ENCODE measurements at regions not wholly inside any gene's neighbourhood (a gene's known extent, or its start where the extent isn't known, plus 50 kb on each side); places are given as distances from the start of the nearest gene placed in this dataset.
"Not testable (repeated sequence)": the region's sequence is repeated elsewhere in the genome, so short reads cannot be mapped to it uniquely, and the experiment has no call there.

DNA sequence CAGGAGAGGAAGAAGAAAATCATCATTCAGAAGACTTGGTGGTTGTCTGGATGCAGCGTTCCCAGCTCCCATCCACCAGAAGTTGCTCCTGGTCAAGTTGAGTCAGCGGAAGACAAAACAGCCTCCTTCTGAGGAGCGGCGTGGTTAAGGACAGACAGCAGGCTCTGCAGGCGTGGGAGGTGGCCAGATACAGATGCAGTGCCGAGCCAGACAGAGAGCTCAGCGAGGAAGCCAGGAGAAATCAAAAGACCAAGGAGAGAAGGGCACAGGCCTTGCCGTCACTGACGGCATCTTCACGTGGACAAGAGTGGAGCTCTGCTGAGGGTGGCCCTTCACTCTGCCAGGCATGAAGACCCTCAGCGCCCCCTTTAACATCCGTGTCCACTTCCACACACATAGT, 158.5 kb downstream of the THBS2 start:
- no peak for DNase-seq (ENCODE audit: extremely low spot score)
- ChIA-PET POLR2A (no interaction called here), CTCF (no interaction called here)
- TF ChIP-seq FOXA1 (IDR thresholded peaks at IDR 0.05) (no peak), FOXM1 (IDR thresholded peaks at IDR 0.05; ENCODE audit: borderline replicate concordance) (no peak), HDGF (IDR thresholded peaks at IDR 0.05; ENCODE audit: borderline replicate concordance) (no peak), L3MBTL2 (conservative IDR thresholded peaks at IDR 0.05) (no peak), BHLHE40 (IDR thresholded peaks at IDR 0.05; ENCODE audit: borderline replicate concordance) (no peak), SUZ12 (IDR thresholded peaks at IDR 0.05) (no peak), TARDBP (IDR thresholded peaks at IDR 0.05) (no peak), CTBP1 (IDR thresholded peaks at IDR 0.05; ENCODE audit: borderline replicate concordance) (no peak), ELF4 (IDR thresholded peaks at IDR 0.05) (no peak), FOXK2 (IDR thresholded peaks at IDR 0.05) (no peak), SP1 (IDR thresholded peaks at IDR 0.05) (no peak), NFRKB (IDR thresholded peaks at IDR 0.05) (no peak)
- TF ChIP-seq, protein P1, sequence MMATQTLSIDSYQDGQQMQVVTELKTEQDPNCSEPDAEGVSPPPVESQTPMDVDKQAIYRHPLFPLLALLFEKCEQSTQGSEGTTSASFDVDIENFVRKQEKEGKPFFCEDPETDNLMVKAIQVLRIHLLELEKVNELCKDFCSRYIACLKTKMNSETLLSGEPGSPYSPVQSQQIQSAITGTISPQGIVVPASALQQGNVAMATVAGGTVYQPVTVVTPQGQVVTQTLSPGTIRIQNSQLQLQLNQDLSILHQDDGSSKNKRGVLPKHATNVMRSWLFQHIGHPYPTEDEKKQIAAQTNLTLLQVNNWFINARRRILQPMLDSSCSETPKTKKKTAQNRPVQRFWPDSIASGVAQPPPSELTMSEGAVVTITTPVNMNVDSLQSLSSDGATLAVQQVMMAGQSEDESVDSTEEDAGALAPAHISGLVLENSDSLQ (IDR thresholded peaks at IDR 0.05) = no peak

DNA sequence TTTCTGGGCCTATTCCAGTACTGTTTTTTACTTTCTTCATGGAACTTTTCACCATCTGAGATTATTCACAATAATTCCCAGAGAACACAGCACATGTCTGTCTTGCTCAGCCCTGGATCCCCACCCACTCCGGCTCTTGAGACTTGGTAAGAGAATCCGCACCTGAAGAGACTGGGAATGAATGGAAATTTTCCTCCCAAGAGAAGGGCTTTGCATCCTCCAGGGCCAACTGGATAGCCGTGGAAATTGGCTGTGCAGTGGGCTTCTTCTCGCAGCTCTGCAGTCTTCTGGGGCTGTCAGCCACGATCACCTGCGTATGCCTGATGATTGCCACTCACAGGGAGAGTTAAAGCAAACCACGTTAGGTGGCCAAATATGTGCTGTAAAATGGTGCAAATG, 159.1 kb downstream of the THBS2 start:
- ChIA-PET POLR2A (no interaction called here), CTCF (no interaction called here)
- TF ChIP-seq TARDBP (IDR thresholded peaks at IDR 0.05) = no peak
- no peak for DNase-seq (ENCODE audit: extremely low spot score)

DNA sequence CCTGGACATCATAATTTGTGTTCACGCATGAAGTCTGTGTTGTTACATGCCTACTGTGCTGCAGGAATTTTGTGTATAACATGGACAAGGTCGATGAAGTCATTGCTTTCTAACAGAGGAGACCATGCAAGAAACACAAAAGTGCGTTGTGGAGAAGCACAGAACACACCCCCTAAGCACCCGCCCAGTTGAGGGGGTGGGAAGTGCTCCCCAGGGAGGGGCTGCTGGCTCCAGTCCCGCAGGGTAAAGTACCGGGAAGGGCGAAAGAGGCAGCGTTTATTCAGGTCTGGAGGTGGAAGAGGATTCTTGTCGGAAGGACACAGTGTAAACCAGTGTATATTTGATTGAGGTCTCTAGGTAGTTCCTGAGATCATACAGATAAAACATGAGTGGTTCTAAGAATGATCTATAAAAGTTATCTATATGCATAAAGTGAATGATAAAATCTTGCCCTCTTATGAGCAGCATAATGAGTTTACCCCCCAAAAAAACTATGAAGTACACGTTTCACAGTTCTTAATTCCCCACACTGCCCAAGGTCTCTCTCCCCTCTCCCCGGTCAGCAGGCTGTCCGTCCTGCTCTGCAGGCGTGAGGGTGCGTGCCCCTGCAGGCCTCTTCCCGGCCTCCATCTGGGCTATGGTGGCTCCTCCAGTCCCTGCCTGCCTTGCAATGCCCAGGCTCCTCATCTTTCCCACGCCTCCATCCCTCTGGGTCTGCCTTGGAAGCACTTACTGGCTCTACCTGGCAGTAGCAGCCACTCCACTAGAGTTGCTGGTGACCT, 159.7 kb downstream of the THBS2 start:
- DNase-seq (ENCODE audit: extremely low spot score) = no peak
- ChIA-PET CTCF (no interaction called here), POLR2A (no interaction called here)
- no peak for TF ChIP-seq ZNF384 (IDR thresholded peaks at IDR 0.05)
- no peak for TF ChIP-seq BHLHE40 (IDR thresholded peaks at IDR 0.05; ENCODE audit: borderline replicate concordance)
- no peak for TF ChIP-seq ELF4 (IDR thresholded peaks at IDR 0.05)
- TF ChIP-seq SP1 (IDR thresholded peaks at IDR 0.05) = no peak
- TF ChIP-seq, protein P1 (IDR thresholded peaks at IDR 0.05) = no peak
- no peak for TF ChIP-seq LEF1 (IDR thresholded peaks at IDR 0.05; ENCODE audit: borderline replicate concordance)
- no peak for TF ChIP-seq NFRKB (IDR thresholded peaks at IDR 0.05)
- TF ChIP-seq FOXM1 (IDR thresholded peaks at IDR 0.05; ENCODE audit: borderline replicate concordance) = no peak
- no peak for TF ChIP-seq TARDBP (IDR thresholded peaks at IDR 0.05)
- no peak for TF ChIP-seq ARNT (IDR thresholded peaks at IDR 0.05)
- no peak for TF ChIP-seq FOXK2 (IDR thresholded peaks at IDR 0.05)
- no peak for TF ChIP-seq L3MBTL2 (conservative IDR thresholded peaks at IDR 0.05)
- TF ChIP-seq HDGF (IDR thresholded peaks at IDR 0.05; ENCODE audit: borderline replicate concordance) = no peak
- no peak for TF ChIP-seq CTBP1 (IDR thresholded peaks at IDR 0.05; ENCODE audit: borderline replicate concordance)
- TF ChIP-seq FOXA1 (IDR thresholded peaks at IDR 0.05) = no peak
- no peak for TF ChIP-seq SUZ12 (IDR thresholded peaks at IDR 0.05)

DNA sequence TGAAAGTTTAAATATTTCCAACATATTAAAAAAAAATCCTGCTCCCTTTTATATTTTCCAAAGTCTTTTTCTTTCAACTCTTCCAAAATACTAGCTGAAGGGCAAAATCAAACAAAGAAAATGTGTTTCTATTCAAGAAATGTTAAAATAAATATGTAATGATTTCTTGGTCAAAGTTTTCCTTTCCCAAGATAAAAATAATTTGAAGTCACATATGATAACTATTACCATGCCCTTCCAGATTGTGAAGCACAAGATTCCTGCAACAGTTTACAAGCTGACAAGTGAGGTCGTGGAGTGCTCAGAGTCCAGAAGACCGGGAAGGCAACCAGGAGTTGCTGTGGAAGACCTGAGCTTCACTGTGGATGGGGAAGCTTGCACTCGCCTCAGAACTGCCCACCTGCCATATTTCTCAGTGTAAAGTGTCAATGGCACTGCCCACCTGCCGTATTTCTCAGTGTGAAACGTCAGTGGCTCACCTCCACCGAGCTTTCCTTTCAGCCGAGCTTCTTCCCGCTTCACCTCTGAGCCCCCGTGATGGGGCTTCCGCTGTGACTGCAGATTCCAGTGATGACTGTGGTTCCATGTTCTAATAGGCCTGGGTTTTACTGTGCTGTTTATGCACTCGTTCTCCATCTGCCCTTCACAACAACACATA, 160.5 kb downstream of the THBS2 start:
- no peak for TF ChIP-seq FOXK2 (IDR thresholded peaks at IDR 0.05)
- TF ChIP-seq FOXA1 (IDR thresholded peaks at IDR 0.05) = no peak
- no peak for TF ChIP-seq HDGF (IDR thresholded peaks at IDR 0.05; ENCODE audit: borderline replicate concordance)
- no peak for TF ChIP-seq FOXM1 (IDR thresholded peaks at IDR 0.05; ENCODE audit: borderline replicate concordance)
- TF ChIP-seq NFRKB (IDR thresholded peaks at IDR 0.05) = no peak
- no peak for TF ChIP-seq L3MBTL2 (conservative IDR thresholded peaks at IDR 0.05)
- no peak for TF ChIP-seq ARNT (IDR thresholded peaks at IDR 0.05)
- TF ChIP-seq SP1 (IDR thresholded peaks at IDR 0.05) = no peak
- TF ChIP-seq SUZ12 (IDR thresholded peaks at IDR 0.05) = no peak
- TF ChIP-seq TARDBP (IDR thresholded peaks at IDR 0.05) = no peak
- TF ChIP-seq ZNF384 (IDR thresholded peaks at IDR 0.05) = no peak
- TF ChIP-seq BHLHE40 (IDR thresholded peaks at IDR 0.05; ENCODE audit: borderline replicate concordance) = no peak
- ChIA-PET POLR2A (no interaction called here), CTCF (no interaction called here)
- no peak for DNase-seq (ENCODE audit: extremely low spot score)

GRCh38 chr6:169092375-169092774, 161.3 kb downstream of the THBS2 start:
- POLR2A ChIA-PET = no interaction called here

DNA sequence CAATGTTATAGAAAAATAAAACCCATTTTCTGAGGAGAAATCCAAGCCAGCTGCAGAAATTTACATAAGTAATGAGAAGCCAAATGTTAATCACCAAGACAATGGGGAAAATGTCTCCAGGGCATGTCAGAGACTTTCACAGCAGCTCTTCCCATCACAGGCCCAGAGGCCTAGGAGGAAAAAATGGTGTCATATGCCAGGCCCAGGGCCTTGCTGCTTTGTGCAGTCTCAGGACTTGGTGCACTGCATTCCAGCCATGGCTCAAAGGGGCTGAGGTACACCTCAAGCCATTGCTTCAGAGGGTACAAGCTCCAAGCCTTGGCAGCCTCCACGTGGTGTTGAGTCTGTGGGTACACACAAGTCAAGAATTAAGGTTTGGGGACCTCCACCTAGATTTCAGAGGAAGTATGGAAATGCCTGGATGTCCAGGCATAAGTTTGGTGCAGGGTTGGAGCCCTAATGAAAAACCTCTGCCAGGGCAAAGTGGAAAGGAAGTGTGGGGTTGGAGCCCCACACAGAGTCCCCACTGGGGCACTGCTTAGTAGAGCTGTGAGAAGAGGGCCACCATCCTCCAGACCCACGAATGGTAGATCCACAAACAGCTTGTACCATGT, 163.0 kb downstream of the THBS2 start:
- CTCF ChIA-PET; POLR2A ChIA-PET; DNase-seq (ENCODE audit: extremely low spot score): not testable (repeated sequence)

More at GRCh38 chr6:169092375-169092774, 161.3 kb downstream of the THBS2 start:
- TF ChIP-seq ELF4 (IDR thresholded peaks at IDR 0.05) = no peak
- no peak for TF ChIP-seq CTBP1 (IDR thresholded peaks at IDR 0.05; ENCODE audit: borderline replicate concordance)
- no peak for TF ChIP-seq TARDBP (IDR thresholded peaks at IDR 0.05)
- TF ChIP-seq ARNT (IDR thresholded peaks at IDR 0.05) = no peak
- TF ChIP-seq HDGF (IDR thresholded peaks at IDR 0.05; ENCODE audit: borderline replicate concordance) = no peak
- no peak for TF ChIP-seq SP1 (IDR thresholded peaks at IDR 0.05)
- TF ChIP-seq L3MBTL2 (conservative IDR thresholded peaks at IDR 0.05) = no peak
- TF ChIP-seq SUZ12 (IDR thresholded peaks at IDR 0.05) = no peak
- no peak for TF ChIP-seq FOXK2 (IDR thresholded peaks at IDR 0.05)
- no peak for TF ChIP-seq NFRKB (IDR thresholded peaks at IDR 0.05)
- no peak for TF ChIP-seq FOXA1 (IDR thresholded peaks at IDR 0.05)
- no peak for TF ChIP-seq BHLHE40 (IDR thresholded peaks at IDR 0.05; ENCODE audit: borderline replicate concordance)
- no peak for TF ChIP-seq LEF1 (IDR thresholded peaks at IDR 0.05; ENCODE audit: borderline replicate concordance)
- TF ChIP-seq, protein P1 (IDR thresholded peaks at IDR 0.05) = no peak
- TF ChIP-seq FOXM1 (IDR thresholded peaks at IDR 0.05; ENCODE audit: borderline replicate concordance) = no peak
- TF ChIP-seq ZNF384 (IDR thresholded peaks at IDR 0.05) = no peak
- DNase-seq (ENCODE audit: extremely low spot score) = no peak
- CTCF ChIA-PET = no interaction called here
